Activated CD4-positive, alpha-beta T cell treated with anti-CD3 and anti-CD28 coated beads, Interleukin-2, amount 50 U/mL, for 16 hours (primary cell): ENCODE measurements at regions not wholly inside any gene's neighbourhood (a gene's known extent, or its start where the extent isn't known, plus 50 kb on each side); places are given as distances from the start of the nearest gene placed in this dataset.

Experiments
- DNase-seq: peaks from one replicate; pipeline ENCODE4 v3.0.0-alpha.2; 2020

DNA sequence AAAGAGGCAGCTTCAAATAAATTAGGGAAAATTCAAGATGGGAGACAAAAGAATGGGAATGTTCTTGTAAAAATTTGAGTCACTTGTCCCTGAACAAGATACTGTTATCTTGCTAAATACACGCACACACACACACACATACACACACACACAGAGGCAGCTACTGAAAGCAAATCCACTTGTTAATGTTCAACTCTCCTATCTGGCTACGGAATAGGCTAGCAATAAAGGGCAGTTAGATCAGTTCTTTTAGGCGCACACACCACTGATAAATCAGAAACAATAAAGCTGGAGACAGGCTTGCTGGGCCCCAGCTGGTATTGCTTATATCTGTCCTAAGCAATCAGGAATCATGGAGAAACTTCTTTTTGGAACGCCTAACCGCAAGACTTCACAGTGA is 461.6 kb downstream of the BCL11A start:
- no peak for DNase-seq

DNA sequence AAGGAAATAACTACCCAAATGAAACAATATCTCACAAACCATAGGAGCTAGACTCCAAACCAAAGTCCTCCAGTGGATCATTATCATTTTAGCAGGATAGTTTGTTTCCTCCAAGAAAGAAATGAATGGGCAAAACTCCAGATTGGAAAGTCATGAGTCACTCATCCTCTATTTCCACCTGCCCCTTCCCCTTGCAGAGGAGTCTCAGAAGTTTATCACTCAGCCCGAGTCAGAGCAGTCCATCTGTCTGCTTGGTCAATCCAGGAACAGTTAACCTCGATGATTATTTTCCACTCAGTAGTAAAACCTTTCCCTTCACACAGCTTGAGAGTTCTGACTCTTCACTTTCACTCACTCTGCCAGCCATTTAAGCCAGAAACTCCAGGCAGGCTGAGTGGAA is 462.2 kb downstream of the BCL11A start:
- no peak for DNase-seq

DNA sequence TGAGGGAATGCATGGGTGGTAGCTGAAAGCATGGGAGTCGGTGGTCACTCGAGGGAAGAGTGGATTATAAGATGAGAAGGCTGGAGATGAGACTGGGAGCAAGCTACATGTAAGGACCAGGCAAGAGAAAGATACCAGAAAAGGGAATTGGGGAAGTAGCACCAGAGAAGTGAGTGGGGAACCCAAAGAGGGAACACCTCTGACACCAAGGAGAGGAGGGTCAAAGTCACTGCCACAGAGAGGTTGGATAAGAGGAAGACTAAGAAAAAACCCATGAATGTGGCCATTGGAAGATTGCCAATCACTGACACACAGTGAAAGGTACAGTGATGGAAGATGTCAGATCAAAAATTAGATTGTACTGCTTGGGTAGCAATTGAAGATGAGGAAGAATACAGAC is 473.9 kb downstream of the BCL11A start:
- DNase-seq: no peak

DNA sequence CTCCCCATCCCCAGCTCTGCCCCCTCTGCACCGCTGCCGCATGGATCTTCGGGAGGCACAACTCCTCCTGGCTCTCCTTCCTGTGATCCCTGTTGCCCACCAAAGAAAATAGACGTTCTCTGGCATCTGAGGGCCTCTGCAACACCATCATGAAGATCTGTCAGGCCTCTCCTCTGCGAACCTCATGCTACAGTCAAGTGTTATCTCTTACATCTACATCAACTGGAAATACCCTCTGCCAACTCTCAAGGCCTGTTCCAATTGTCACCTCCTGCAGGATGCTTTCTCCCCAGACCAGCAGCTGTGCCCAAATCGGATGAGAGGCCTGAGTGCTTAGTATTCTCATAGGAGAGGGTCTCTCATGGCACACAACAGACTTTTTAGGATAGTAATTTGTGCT is 478.4 kb downstream of the BCL11A start:
- DNase-seq: no peak

DNA sequence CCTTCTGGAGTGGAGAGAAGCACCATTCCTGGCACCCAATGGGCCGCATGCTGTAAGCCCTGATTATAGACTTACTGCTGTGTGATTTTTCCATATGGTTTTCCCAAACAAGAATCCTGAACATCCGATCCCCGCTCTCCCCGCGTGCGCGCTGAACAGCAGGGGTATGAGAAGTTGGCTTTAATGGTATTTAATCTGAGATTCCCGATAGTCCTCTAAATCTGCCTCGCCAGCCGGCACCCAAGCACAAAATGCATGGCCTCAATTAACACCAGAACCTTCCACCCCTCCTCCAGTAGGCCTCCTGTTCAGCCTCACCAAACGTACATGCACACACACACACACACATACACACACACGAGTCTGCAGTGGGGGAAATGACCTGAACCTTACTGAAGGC is 480.3 kb downstream of the BCL11A start:
- no peak for DNase-seq

DNA sequence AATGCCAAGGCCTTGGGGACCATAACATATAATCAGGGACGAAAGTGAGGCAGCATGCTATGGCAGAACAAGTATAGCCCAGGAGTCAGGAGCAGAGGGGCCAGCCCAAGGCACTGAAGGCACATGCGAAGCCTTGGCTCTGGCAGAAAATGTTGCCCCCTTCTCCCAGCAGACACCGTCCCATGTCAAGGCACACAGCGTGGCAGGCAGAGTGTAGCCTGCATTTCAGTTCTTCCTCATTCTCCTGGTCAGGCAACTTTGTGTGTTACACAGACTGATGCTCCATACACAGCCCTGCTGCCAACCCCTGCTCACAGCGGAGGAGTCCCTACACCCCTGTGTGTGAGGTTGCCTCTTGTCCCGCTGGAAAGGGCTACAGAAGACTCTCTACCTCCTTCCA is 480.8 kb downstream of the BCL11A start:
- DNase-seq: no peak

DNA sequence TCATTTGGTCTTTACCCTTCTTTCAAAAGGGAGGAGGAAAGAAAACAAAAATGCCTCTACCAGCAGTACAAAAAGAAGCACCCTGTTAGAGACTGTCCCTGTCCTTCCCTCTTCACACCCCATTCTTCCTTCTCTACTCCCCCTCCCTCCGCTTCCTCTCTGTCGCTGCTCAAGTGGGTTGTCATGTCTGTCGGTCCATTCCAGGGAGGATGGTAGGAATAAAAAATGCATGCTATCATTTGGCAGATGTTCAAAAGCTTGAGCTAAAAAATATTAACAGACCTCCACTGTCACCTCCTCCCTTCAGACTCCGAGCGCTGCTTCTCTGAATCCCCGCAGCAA is 482.0 kb downstream of the BCL11A start:
- DNase-seq: no peak

DNA sequence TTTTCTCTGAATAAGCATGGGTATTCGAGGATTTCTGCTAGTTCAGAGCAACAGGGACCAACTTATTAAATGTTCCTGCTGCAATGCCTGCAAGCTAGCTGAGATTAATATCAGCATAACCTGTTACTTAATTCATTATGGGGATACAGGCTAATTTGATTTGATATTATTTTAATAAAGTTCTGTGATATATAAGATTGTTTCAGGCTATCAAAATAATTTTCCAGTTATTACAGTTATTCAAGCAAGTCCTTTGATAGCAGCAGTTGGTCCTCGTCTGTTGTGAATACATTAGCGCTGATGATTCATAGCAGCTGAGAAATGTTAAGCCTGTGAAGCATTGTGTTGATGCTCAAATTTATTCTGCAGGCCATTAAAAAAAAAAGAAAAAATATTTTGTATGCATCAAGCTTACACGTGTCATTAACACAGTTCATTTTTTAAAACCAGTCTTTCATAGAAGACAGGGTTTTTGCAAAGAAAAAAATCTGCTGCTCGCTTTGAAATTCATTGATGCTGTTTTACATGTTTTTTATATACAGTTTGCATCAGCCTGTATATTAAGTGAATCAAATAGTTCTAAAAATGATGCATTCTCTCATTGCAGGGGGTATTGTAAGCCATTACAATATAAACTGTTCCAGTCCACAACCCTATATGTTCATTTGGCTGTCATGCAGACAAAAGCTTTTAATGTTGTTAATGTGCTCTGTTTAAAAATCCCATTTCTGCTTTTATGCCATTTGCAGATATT is 482.5 kb downstream of the BCL11A start:
- no peak for DNase-seq

DNA sequence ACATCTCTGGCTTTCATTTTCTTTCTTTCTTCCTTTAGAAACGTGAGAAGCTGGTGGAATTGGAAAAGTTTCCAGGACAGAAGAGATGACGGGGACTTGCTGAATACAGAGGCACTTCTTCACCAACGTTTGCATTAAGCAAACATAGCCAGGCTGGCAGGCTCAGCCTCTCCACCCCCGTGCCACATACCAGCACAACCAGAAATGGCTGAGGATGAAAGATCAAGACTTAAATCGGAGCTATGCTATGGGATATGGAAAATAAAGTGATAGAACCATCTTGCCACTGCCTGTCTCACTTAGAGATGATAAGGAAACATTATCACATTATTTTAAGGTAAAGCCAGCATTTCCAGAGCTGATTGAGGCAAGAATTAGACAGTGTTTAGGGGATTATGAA is 483.3 kb downstream of the BCL11A start:
- no peak for DNase-seq

DNA sequence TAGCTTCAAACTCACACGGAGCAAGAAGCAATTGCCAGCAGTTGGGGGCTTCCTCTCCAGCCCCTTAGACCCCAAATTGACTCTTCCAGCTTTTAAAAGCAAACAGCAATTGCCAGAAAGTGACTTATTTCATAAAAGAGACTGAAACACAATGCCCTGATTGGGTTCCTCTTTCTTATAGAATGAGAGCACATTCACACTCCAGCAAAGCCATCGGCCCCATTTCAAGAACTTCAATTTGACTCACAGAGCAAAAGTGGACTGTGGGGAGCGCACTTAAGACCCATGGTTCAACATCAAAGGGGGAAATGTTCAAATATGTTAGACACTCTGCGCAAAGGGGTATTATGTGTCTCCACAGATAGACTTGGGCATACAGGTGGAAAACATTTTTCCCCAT is 484.7 kb downstream of the BCL11A start:
- no peak for DNase-seq

DNA sequence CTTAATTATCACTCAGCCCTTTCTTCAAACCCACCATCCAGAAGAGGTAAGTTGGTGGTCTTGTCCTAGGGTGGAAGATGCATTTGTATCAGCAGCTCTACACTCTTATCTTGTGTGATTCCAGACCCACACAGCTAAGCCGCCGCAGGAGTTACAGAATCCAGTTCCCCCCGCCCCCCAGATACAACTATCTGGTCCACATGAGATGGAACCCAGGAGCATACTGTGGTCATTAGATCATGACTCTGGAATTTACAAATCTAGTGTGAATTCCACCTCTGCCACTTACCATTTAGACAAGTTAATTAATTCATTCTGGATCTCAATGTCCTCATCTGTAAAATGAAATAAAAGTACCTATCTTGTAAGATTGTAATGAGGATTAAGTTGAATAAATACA is 486.4 kb downstream of the BCL11A start:
- DNase-seq: no peak

DNA sequence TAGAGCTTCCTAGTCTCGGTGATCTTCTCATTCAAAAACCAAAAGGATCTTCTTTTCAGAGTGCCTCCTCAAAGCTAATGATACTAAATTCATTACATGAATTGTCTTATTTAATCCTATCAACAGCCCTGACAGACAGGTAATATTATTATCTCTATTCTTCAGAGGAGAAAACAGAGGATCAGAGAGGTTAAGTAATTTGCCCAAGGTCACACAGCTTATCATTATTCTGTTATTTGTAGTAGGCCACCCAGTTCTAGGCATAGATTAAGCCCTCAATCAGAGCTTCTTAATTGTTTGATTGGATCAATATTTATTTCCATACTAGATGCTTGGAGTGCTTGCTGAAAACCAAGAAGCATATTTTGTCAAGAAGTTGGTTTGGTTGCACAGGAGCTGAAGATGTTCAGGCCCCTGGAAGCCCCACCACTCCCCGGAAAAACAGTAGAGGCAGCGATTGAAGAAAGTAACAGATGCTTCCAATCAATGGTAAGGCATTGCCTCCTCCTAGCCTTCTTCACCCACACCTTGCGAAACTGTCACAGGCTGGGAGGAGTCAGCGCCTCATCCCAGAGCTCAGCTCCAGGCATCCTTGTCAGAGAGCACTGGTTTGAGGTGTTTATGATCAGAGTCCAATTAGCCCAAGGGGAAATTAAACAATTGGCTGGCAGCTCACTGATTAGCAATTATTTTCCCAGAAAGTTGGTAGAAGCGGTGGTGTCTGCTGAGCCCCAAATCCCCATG is 487.2 kb downstream of the BCL11A start:
- DNase-seq: no peak

DNA sequence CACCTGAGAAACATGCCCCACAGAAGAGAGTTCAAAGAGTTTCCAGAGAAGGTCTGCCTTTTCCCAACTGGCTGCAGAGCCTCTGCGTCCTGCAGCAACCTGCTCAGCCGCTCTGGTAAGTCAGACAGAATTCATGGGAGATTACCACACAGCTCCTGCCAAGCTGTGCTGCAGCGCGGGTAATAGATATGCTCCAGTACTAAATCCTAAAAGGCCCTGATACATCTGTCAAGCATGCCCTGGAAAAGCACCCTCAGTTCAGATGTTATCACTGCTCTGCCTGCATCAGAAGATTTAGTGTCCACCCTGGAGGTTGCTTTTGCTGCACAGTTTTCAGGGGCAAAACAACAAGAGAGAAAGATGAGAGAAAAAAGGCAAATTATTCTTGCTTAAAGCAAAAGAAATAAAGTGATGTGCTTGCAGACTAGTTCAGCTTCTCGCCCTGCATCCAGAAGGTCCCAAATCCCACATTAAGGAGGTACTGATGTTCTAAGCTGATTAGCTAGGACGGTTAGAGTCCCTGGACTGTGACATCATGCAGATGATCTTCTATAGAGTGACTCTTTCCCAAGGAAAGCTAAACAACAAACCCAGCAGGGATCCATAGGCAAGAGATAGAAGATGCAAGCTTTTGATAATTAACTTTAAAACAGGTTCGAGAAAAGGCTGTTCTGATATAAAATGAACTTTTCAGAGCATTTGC is 488.6 kb downstream of the BCL11A start:
- DNase-seq: no peak

DNA sequence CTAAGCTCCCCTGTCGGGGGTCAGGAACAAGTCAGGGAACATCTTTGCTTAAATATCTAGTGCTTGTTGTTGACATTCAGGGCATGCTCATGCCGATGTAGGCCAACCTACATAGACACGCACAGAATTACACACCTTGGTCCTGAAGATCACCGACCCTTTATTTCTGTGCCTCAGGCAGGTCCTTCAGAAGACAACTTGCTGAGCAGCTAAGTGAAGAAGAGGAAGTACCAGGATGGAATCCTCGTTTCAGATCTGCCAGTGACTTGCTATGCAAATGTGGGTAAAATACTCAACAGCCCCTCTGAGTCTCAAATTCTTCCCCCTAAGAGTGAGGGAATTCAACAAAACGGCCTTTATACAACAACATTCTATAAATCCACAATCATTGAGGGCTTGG is 494.7 kb downstream of the BCL11A start:
- DNase-seq: no peak

DNA sequence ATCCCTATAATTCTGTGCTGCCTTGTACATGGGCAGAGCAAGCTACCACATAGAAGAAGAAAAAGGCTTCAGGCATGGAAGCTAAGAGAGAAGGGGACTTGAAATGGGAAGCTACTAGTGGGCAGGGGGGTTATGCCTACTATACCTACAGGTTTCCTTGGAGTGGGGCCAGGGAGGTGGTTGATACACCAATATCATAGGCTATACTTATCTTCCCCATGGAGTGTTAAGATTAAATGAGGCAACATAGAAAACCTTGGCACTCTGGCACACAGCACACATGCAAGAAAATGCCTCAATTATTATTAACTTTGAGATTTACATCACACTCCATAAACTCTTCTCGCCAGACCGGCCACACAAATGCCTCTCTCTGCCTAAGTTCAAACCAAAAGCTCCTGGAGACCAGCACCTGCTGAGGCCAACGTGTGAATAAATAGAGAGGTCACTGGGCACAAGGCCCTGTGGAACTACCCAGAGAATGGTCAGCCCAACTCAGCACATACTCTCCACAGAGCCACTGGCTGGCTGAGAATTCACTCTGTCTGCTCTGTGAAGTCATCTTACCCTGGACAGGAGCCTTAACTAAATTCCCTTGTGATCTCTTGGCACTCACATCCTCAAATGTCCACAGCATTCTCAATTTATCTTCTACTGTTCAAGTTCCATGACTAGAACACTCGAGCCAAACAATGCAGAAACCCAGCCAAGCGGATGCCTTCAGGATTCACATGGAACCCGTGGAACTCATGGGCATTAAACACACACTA is 498.7 kb downstream of the BCL11A start:
- no peak for DNase-seq

DNA sequence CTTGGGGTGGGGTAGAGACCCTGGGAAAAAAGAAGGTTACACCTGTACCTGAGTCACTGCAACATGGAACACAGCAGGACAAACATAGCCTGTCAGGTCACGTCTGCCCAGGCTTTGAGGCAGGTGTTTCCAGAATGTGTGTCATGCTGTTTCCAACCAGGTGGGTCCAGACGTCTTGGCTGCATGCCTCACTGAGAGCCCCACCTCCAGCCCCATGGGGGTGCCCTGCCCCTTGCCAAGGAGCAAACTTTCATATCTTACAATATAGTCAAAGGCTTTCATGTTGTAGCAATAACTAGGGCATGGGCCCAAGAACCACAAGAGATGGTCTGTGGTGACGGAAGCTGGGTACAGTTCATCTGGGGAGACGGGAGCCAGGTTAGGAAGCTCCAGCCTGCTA is 499.7 kb downstream of the BCL11A start:
- DNase-seq: no peak

DNA sequence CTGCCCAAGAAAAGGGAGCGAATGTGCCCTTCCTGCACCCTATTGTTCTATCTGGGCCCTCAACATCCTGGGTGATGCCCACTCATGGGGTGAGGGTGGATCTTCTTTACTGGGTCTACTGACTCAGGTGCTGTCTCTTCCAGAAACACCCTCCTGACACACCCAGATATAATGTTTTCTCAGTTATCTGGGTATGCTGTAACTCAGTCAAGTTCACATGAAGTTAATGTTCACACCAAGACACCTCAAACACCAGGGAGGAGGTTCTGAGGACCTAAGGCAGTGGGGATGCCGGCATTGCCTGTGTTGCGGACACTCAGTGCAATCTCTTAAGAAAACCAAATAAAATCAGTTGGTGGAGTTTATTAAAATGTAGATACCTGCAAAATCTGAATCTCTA is 500.9 kb downstream of the BCL11A start:
- no peak for DNase-seq

DNA sequence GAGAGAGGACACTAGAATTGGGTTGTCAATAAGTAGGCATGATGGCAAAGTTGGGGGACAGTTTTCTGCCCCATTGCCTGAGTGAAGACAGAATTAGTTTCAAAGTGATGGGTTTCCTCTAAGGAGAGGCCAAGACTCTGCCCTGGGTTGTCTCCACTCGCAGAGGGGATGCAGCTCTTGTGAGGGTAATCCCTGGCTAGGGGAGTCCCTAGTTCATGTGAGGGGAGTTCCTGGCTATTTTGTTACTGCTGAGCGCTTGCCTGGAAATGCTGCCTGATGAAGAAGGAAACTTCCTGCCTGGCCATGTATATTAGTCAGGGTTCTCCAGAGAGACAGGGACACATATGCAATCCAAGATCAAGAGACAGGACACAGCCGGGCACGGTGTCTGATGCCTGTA is 501.5 kb downstream of the BCL11A start:
- DNase-seq: no peak

DNA sequence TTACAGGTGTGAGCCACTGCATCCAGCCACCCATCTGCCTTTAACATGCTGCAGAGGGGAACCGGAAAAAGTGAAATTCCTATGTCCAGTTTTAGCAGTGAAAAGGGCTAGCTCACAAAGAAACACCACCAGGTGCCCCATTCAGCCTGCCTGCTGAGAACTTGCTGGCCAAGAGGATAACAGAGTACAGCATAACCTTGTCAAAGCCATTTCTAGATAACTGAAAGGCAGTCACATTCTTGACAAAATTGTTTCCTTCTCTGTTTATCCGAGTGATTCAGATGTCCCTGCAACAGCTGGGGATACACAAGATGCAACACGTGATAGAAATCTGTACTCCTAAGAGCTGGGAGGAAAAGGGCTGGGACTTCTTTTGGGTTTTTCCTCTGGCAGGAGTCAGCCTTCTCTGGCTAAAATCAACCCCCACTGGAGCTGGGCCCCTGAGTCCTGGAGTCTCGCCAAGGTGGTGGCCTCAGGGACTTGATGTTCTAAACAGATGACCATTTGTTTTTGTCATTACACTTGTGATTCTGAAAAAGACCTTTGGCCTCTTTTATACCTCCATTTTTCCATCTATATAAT is 505.4 kb downstream of the BCL11A start:
- DNase-seq: no peak

DNA sequence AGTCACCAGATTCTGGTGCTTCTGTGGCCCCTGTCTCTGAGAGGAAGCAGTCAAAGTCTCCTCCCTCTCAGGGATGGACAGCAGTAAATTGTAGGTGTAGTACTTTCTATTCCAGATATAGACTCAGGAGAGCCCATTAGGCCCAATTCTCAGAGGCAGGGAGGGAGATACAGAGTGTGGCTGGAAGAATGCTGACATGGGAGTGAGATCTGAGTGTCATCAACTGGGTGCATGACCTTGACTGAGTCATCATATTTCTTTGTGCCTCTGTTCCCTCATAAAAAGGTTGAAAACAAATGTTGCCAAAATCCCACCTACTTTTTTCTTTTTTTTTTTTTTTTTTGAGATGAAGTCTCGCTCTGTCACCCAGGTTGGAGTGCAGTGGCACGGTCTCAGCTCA is 506.1 kb downstream of the BCL11A start:
- DNase-seq: no peak

DNA sequence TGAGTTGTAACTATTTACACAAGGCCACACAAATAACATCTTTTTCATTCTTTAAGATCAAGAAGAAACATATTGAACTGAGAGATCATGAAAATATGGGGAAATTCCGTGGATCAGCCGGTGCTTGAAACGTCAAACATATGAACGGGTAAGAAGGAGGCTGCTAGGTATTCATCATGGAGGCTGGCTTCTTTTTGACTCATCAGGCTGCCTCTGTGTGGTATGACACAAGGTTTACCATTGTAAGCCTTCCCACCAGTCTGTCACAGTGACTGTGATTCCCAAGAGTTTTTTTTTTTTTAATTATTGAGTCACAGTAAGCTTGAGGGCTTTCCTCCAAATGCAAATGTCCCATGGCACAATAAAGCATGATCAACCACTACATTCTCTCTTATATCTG is 506.9 kb downstream of the BCL11A start:
- DNase-seq: no peak

DNA sequence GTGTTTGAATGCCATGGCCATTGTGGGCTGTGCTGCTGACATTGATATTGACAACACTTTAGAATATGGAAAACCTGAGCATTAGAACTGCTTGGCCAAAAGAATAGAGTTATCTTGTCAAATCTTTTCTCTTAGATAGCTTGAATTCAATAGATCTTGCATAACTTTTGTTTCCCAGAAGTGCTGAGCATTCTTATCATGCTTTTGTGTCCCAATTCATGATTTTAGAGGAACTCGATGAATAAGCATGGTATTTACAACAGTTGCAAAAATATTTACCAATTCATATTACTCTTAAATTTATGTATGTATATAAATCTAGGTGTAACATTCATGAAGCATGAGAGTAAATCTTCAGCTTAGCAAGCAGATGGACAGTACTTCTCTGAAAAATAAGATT is 508.0 kb downstream of the BCL11A start:
- DNase-seq: no peak

DNA sequence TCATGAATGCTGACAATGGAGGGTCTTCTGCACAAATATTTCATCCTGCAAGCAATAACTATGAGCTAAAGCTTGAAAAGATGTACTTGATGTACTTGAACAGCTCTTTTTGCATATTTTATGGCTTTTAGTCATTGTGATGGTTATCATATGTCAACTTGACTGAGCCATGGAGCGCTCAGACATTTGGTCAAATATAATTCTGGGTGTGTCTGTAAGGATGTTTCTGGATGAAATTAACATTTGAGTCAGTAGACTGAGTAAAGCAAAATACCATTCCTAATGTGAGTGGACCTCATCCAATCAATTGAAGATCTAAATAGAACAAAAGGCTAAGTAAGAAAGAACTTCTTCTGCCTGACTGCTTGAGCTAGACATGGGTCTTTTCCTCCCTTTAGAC is 509.0 kb downstream of the BCL11A start:
- DNase-seq: no peak
